ENCODE measurements at regions not wholly inside any gene's neighbourhood (a gene's known extent, or its start where the extent isn't known, plus 50 kb on each side); places are given as distances from the start of the nearest gene placed in this dataset.
"Not testable (repeated sequence)": the region's sequence is repeated elsewhere in the genome, so short reads cannot be mapped to it uniquely, and the experiment has no call there.

DNA sequence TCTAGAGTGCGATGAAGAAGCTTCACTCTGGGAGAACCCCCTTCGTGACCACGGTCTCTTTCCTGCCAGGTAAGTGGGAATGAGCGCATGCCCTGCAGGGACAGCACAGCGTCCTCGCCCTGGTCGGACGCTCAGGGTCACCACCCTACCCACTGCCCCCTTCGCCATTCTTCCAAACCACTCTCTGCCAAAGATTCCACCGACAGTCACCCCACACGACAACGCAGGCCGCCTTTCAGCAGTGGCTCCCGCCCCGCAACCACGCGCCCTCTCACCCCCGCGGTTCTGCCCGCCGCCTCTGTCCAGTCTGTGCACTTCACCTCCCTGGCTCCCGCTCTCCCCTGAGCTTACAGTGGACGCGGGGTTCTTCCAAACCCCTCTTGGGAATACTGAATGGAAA, 82.3 kb upstream of the FCGR1A start:
- not testable (repeated sequence) for DNase-seq (ENCODE audit: low read depth)

DNA sequence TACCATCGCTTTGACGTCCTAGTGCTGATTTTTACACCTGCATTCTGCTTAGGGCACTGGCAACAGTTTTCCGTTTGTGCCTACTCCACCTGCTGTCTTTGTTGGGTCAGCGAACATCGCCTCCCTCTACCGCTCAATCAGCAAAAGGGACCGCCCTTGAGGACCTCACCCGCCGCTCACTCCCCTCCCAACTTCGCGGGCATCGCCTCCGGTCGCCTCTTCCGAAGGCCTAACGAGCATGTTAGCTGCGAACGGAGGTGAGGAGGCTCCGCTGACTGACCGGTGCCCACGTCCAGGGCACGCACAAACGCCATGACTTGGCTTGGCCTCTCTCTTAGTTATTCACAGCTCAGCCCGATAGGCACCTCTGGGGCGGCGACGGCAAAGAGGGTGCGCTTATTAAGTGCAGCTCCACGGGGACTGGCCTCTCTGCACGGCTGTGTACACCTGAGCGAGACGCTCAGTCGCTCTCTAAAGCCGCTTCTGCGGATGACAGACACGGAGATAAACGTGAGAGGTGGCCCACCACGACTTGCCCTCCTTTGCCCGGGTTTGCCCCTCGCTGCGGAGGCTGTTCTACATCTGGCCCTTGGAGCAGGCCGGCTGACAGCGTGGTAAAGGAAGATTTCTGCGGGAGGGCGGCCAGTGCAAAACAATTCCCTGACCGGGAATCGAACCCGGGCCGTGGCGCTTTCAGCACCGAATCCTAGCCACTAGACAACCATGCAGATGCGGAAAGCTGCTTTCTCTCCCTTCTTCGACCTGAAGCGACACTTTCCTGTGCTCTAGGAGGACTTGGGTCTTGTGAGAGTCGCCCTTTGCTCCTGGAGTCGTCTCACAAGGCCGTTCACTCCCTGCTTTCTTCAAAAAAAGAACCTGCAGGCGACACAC, 81.6 kb upstream of the FCGR1A start:
- DNase-seq (ENCODE audit: low read depth): not testable (repeated sequence)

DNA sequence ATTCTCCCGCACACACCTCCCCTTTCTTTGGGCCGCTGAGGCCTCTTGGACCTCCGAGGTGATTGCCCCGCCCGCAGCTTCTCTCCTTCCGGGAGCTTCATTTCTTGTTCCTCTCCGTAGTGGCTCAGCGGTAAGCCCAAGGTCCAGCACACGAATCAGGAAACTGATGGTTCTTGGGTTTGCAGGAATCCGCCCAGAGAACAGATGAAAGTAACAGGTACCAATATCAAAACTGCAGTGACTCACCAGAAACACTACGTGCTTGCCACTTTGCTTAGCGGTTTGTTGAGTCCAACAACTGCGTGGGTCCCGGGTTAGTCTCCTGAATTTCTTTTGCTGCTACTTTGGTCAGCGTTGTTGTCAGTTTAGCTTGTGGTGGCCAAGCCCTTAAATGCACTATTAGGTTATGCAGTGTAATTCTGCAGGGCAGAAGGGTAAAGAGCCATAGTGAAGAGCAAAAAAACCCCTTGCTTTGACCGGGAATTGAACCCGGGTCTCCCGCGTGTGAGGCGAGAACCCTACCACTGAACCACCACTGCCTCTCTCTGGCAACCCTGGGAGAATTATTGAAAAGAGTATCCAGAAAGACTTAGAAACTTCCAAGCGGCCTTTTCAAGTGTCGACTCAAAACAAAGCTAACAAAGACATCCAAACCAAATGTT, 74.2 kb upstream of the FCGR1A start:
- peak; percentile 69 for DNase-seq (ENCODE audit: low read depth)

DNA sequence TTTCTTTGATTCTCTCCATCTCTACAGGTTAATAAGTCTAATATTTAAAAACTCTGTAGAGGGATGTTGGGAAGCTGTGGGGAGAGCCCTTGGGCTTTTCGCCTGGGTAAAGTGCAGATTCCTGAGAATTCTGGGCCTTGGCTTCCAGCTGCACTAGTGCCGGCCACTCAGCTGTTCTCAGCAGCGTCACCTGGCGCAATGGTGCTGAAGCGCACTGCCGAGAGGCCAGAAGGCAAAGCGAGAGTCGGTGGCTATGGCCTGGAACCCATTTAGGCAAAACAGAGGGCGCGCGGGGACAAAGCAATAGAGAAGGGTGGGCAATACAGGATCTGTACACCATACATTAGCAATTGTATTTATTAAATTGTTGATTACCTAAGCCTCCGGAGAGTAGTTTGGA, 70.8 kb upstream of the FCGR1A start:
- DNase-seq (ENCODE audit: low read depth): not testable (repeated sequence)

DNA sequence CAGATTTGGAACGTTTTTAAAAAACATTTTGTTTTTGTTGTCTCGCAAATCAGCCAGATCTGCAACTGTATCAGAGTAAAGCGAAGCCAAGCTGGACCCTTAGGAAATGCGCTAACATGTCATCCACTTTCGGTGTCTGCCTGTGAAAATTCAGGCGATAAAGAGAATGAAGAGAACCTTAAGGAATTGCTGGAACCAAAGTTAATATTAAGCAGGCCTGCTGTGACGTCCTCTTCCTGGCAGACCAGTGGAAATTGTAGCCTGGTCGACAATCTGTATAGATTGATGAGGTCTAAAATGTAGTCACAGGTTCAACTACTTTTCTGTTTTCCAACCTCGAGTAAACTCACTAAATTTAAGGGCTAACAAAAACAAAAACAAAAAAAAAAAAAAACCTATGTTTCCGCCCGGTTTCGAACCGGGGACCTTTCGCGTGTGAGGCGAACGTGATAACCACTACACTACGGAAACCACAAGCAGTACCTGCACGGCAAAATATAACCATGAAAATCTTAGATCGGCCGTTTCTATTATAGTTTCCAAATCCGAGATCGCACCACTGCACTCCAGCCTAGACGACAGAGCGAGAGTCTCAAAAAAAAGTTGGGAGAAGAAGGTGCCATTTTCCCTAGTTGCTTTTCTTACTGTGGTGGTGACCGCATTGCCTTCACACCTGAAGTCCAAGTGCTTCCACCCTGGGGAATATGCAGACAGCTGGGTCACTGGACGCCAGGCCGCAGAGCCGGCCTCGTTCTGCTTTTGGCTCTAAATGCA, 70.2 kb upstream of the FCGR1A start:
- DNase-seq (ENCODE audit: low read depth): peak; percentile 47

DNA sequence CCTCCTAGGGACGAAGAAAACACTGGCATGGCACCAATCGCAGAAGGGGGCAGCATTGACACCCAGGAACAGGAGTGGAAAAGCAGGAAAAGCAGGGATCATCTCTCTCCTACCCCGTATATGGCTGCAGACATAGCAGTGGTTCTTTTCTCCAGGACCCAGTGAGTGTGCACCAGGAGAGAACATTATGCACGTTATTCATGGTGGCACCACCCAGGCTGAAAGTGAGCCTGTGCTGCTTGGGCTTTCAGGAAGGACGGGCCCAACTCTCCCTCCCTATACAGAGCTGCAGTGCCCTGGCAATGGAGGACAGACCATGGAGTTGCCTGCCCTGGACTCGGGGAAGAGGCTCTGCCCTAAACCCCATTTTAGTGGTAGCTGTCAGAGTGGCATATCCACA, 69.0 kb upstream of the FCGR1A start:
- not testable (repeated sequence) for DNase-seq (ENCODE audit: low read depth)

DNA sequence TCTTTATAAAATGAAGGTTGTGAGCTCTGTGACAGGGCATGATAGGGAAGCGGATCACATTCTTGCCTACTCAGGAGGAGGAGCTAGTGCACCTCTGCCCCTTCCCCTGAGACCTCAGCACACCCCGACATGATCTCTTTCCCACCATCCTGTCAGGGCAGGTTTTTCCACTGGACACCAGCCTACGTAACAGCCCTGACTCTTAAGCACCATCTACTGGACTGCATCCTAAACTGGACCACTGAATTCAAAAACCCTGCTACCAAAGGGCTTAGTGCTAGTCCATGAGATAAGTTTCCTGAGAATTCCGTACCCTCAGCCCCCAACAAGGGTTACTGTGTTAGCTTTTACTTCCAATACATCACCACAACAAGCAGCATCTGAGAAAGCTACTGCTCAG, 68.5 kb upstream of the FCGR1A start:
- not testable (repeated sequence) for DNase-seq (ENCODE audit: low read depth)

DNA sequence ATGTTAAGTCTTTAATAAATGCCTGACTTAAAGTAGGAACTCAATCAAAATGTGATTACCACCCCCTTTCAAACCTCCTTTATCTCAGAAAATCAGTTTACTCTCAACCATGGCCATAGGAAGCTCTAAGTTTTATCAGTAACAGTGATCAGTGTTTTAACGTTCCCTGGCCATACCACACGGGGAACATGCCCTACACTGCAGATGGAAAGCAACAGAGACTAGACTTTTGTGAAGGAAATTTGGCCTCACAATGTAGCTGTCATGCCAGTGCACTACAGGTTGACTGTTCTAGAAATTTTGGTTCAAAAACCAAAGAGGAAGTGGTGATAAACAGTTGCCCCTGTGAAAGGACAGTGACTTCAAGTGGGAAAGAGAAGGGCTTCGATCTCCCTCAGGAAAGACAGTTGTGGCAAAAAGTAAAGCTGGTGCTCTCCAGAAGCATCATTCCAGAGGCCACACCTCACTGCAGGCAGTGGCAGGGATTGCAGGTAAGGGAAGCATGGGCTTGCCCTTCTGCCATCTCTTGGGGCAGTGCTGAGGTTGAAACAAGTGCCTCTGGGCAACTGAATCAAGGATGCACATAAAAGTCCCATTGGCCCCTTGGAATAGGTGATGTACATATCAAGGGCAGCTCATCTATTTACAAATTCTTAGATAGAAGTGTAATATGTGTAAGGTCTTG, 57.7 kb upstream of the FCGR1A start:
- not testable (repeated sequence) for DNase-seq (ENCODE audit: low read depth)

DNA sequence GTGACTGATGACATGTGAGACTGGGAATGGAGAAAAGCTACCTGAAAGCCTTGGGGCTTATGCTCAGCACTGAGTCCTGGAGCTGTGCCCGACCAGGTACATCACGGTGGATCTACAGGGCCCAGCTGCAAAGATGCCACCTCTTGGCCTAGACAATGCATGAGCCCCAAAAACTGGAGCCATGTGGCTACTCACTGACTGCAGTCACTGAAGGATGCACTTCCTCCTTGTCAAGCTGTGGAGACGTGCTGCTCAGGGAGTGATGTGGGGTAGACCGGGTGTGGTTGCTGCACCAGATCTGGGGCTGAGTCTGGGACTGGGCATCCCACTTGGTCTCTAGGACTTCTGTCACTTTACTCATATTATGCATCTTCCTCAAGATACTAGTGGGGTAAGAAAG, 55.8 kb upstream of the FCGR1A start:
- not testable (repeated sequence) for DNase-seq (ENCODE audit: low read depth)

DNA sequence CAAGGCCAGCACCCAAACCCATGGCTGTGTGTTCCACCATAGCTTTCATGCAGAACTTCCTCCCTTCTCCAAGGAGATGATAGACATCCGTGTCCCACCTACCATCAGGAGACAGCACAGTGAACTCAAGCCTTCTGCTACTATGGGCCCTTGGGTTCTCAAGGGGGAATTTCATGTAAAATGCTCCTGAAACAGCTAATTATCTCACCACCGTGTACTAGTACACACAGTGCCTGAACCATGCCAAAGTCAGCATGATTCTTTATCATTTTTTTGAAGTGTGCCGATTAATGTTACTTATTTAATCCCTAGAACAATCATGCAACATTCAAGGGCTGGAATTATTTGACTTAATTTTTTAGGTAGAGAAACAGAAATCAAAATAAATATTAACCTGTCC, 53.9 kb upstream of the FCGR1A start:
- DNase-seq (ENCODE audit: low read depth): not testable (repeated sequence)

Measured in amniotic epithelial cell (primary cell).